ENCODE measurements at regions not wholly inside any gene's neighbourhood (a gene's known extent, or its start where the extent isn't known, plus 50 kb on each side); places are given as distances from the start of the nearest gene placed in this dataset.
"Not testable (repeated sequence)": the region's sequence is repeated elsewhere in the genome, so short reads cannot be mapped to it uniquely, and the experiment has no call there.

- no peak for DNase-seq (ENCODE audit: low read depth in 3 of 3)
These were observed 427.0 kb upstream of the SPTLC3 start for GRCh38 chr20:12581644-12582289.

GRCh38 chr20:12582710-12583109 is 426.1 kb upstream of the SPTLC3 start:
- DNase-seq (ENCODE audit: low read depth in 3 of 3): not testable (repeated sequence)

- DNase-seq (ENCODE audit: low read depth in 3 of 3): no peak
These were observed 416.8 kb upstream of the SPTLC3 start for GRCh38 chr20:12591949-12592470.

- DNase-seq (ENCODE audit: low read depth in 3 of 3): no peak
These were observed 416.0 kb upstream of the SPTLC3 start for GRCh38 chr20:12592756-12593155.

GRCh38 chr20:12593342-12593873 is 415.4 kb upstream of the SPTLC3 start:
- DNase-seq (ENCODE audit: low read depth in 3 of 3): no peak

- DNase-seq (ENCODE audit: low read depth in 3 of 3): no peak
These were observed 414.2 kb upstream of the SPTLC3 start for GRCh38 chr20:12594410-12595088.

- no peak for DNase-seq (ENCODE audit: low read depth in 3 of 3)
These were observed 412.9 kb upstream of the SPTLC3 start for GRCh38 chr20:12595841-12596240.

GRCh38 chr20:12596863-12597262 is 411.9 kb upstream of the SPTLC3 start:
- DNase-seq (ENCODE audit: low read depth in 3 of 3): no peak

GRCh38 chr20:12597551-12597950 is 411.2 kb upstream of the SPTLC3 start:
- DNase-seq (ENCODE audit: low read depth in 3 of 3): no peak

GRCh38 chr20:12598894-12599293 is 409.9 kb upstream of the SPTLC3 start:
- no peak for DNase-seq (ENCODE audit: low read depth in 3 of 3)

- no peak for DNase-seq (ENCODE audit: low read depth in 3 of 3)
These were observed 409.3 kb upstream of the SPTLC3 start for GRCh38 chr20:12599494-12599893.

GRCh38 chr20:12605751-12606150 is 403.0 kb upstream of the SPTLC3 start:
- DNase-seq (ENCODE audit: low read depth in 3 of 3): no peak

- DNase-seq (ENCODE audit: low read depth in 3 of 3): no peak
These were observed 397.9 kb upstream of the SPTLC3 start for GRCh38 chr20:12610871-12611270.

- no peak for DNase-seq (ENCODE audit: low read depth in 3 of 3)
These were observed 394.0 kb upstream of the SPTLC3 start for GRCh38 chr20:12614764-12615163.

GRCh38 chr20:12617076-12617475 is 391.7 kb upstream of the SPTLC3 start:
- DNase-seq (ENCODE audit: low read depth in 3 of 3): no peak

GRCh38 chr20:12623870-12624269 is 384.9 kb upstream of the SPTLC3 start:
- no peak for DNase-seq (ENCODE audit: low read depth in 3 of 3)

GRCh38 chr20:12627485-12627884 is 381.3 kb upstream of the SPTLC3 start:
- no peak for DNase-seq (ENCODE audit: low read depth in 3 of 3)

- no peak for DNase-seq (ENCODE audit: low read depth in 3 of 3)
These were observed 370.0 kb upstream of the SPTLC3 start for GRCh38 chr20:12638633-12639312.

- no peak for DNase-seq (ENCODE audit: low read depth in 3 of 3)
These were observed 368.5 kb upstream of the SPTLC3 start for GRCh38 chr20:12640251-12640650.

GRCh38 chr20:12641619-12642018 is 367.2 kb upstream of the SPTLC3 start:
- no peak for DNase-seq (ENCODE audit: low read depth in 3 of 3)

- DNase-seq (ENCODE audit: low read depth in 3 of 3): no peak
These were observed 364.3 kb upstream of the SPTLC3 start for GRCh38 chr20:12644461-12644860.

GRCh38 chr20:12649234-12649633 is 359.5 kb upstream of the SPTLC3 start:
- DNase-seq (ENCODE audit: low read depth in 3 of 3): no peak

GRCh38 chr20:12653642-12654041 is 355.1 kb upstream of the SPTLC3 start:
- DNase-seq (ENCODE audit: low read depth in 3 of 3): no peak

Measured in stimulated activated CD4-positive, alpha-beta T cell treated with anti-CD3 and anti-CD28 coated beads, TNF-alpha, amount 100 ng/mL, for 24 hours (primary cell).